ENCODE measurements at regions not wholly inside any gene's neighbourhood (a gene's known extent, or its start where the extent isn't known, plus 50 kb on each side); places are given as distances from the start of the nearest gene placed in this dataset.

DNA sequence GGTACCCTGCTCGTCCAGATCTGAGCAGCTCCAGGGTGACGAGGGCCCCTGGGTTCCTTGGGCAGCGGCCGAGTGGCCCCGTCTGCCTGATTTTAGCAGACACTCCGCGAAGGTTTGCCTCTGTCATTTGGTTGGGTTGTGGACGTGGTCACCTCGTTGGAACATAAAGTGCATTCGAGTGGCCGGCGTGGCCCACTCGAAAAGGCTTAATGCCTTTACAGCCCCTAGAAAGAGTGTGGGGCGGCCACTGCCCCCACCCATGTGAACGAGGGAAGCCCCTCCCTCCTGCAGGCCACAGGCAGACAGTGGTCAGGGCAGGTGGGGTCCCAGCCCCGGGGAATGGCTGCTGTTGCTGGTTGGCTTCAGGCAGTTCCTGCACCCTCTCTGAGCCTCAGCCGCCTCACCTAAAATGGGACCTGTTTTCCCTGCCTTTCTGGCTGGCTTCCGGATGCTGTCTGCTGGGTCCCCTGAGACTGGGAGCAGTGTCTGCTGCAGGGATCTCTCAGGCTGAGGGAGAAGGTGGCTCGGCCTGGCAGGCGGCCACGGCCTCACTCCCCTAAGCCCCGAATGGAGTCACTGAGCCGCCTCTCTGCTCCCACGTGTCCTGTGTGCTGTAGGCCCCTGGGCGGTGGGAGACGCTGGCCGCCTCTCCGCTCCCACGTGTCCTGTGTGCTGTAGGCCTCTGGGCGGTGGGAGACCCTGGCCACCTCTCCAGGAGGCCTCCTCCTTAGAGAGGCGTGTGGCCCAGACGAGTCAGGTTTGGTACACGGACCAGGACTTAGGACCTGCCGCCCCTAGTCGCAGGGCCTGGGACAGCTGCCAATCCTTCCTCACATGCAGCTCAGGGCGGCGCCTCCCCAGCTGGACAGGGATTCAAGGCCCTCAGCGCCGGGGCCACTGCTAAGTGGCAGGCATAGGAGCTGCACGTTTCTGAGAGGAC lies 233.0 kb downstream of the ERMARD start:
- H3K36me3 ChIP-seq, result no peaks in the 10 kb centered on the region
- DNase-seq, result no peak
- no peaks in the 10 kb centered on the region for H3K27me3 ChIP-seq (ENCODE audit: insufficient read depth, low read depth, severe bottlenecking)
- H3K4me3 ChIP-seq (ENCODE audit: low read depth, low read length), result no peak overlapping the region
- no peaks in the 10 kb centered on the region for H3K9me3 ChIP-seq (ENCODE audit: severe bottlenecking)
- no peak for TF ChIP-seq CTCF (IDR thresholded peaks at IDR 0.05; ENCODE audit: low read depth, low read length)
- H3K27ac ChIP-seq, result no peak overlapping the region

- TF ChIP-seq CTCF (IDR thresholded peaks at IDR 0.05; ENCODE audit: low read depth, low read length), result no peak
- Histone ChIP-seq H3K27me3 (ENCODE audit: insufficient read depth, low read depth, severe bottlenecking) (no peaks in the 10 kb centered on the region), H3K9me3 (ENCODE audit: severe bottlenecking) (no peaks in the 10 kb centered on the region), H3K36me3 (no peaks in the 10 kb centered on the region), H3K27ac (no peak overlapping the region), H3K4me3 (ENCODE audit: low read depth, low read length) (no peak overlapping the region)
- DNase-seq, result no peak
Observed at GRCh38 chr6:169983651-169984050, 232.2 kb downstream of the ERMARD start.

DNA sequence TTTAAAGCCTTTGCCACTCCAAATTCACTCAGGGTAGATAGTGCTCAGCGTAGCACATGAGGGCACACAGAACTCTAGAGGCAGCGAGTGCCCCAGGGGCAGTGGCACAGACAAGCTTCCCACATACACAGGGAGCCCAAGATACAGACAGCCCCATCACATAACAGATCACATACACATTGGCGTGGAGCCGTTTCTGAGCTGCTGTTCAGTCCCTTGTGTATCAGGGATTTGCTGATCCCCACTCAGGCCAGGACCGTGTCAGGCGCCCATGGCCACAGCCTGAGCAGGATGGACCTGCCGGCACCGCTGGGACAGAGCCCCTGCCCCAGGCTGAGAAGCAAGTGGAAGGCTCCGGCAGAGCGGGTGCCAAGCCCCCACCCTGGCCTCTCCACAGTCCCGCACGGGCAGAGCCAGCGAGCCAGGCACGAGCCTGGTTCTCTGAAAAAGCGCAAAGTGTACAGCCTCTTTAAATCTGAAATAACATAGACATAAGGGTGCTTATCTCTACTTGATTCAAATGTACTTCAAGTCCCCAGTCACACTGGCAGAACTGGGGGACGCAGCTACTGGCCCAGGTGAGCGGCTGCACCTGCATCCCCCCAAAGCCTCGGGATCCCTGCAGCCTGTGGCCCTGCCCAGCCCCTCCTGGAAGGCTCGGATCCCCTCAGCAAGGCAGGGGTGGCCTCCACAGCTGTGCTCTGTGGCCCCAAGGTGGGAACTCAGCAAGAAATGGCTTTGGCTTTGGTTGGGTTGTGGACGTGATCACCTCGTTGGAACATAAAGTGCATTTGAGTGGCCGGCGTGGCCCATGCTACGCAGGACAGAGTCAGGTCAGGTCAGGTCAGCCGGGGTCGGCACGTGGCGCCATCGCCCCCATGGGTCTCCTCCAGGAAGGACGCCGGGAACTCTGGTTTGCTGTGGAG lies 231.3 kb downstream of the ERMARD start:
- H3K27me3 ChIP-seq (ENCODE audit: insufficient read depth, low read depth, severe bottlenecking), result no peaks in the 10 kb centered on the region
- no peaks in the 10 kb centered on the region for H3K36me3 ChIP-seq
- no peak for TF ChIP-seq CTCF (IDR thresholded peaks at IDR 0.05; ENCODE audit: low read depth, low read length)
- H3K9me3 ChIP-seq (ENCODE audit: severe bottlenecking), result no peaks in the 10 kb centered on the region
- DNase-seq, result no peak
- H3K4me3 ChIP-seq (ENCODE audit: low read depth, low read length), result no peak overlapping the region
- H3K27ac ChIP-seq, result no peak overlapping the region

DNA sequence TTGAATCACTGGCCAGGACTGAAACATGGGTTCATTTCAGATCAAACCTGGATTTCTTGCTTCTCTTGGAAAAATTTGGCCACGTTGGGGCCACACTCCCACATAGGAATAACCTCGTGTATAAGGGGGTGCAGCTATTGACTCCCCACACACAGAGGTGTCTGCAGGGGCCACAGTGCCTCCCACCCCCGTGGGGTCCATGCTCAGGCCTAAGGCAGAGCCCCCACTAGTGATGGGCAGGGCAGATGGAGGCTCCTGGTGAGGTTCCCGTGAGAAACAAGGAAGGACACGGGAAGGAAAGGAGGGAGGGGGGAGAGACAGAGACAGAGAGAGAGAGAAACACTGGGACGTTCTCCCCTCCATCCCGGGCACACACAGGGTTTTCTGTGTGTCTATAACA lies 230.5 kb downstream of the ERMARD start:
- Histone ChIP-seq H3K4me3 (ENCODE audit: low read depth, low read length) (no peak overlapping the region), H3K27me3 (ENCODE audit: insufficient read depth, low read depth, severe bottlenecking) (no peaks in the 10 kb centered on the region), H3K9me3 (ENCODE audit: severe bottlenecking) (no peaks in the 10 kb centered on the region), H3K36me3 (no peaks in the 10 kb centered on the region), H3K27ac (no peak overlapping the region)
- no peak for TF ChIP-seq CTCF (IDR thresholded peaks at IDR 0.05; ENCODE audit: low read depth, low read length)
- DNase-seq, result no peak

DNA sequence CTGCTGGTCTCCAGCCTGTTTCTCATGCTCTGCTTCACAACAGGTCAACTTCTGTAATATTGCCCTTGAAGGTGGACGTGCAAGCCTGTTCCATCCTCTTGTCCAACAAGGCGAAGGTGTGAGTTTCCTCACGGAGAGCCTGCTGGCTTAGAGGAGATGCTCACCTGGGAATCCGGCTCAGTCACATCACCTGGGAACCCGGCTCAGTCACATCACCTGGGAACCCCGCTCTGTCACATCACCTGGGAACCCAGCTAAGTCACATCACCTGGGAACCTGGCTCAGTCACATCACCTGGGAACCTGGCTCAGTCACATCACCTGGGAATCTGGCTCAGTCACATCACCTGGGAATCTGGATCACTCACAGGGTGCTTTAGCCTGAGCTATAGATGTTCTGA lies 230.1 kb downstream of the ERMARD start:
- H3K27me3 ChIP-seq (ENCODE audit: insufficient read depth, low read depth, severe bottlenecking), result no peaks in the 10 kb centered on the region
- no peaks in the 10 kb centered on the region for H3K9me3 ChIP-seq (ENCODE audit: severe bottlenecking)
- H3K27ac ChIP-seq, result no peak overlapping the region
- no peak overlapping the region for H3K4me3 ChIP-seq (ENCODE audit: low read depth, low read length)
- H3K36me3 ChIP-seq, result no peaks in the 10 kb centered on the region
- no peak for DNase-seq
- TF ChIP-seq CTCF (IDR thresholded peaks at IDR 0.05; ENCODE audit: low read depth, low read length), result no peak
